Astrocyte of the spinal cord (primary cell): ENCODE measurements at regions not wholly inside any gene's neighbourhood (a gene's known extent, or its start where the extent isn't known, plus 50 kb on each side); places are given as distances from the start of the nearest gene placed in this dataset.

ENCODE experiments used
- DNase-seq: peaks from one replicate; pipeline ENCODE4 v3.0.0; 2011; ENCODE audit warnings: low read depth, low spot score
- H3K4me3 ChIP-seq: 2 replicates; pipeline ENCODE4 v1.5.1; 2011; ENCODE audit warnings: low read depth, mild to moderate bottlenecking, low read length, moderate library complexity
- CTCF ChIP-seq: IDR thresholded peaks from 2 replicates; pipeline ENCODE4 v1.5.1; 2012; ENCODE audit warnings: low read depth, mild to moderate bottlenecking, low read length, inconsistent platforms
- in situ Hi-C: cut with HindIII; loops from 2 replicates; pipeline ENCODE4 v1.10.0; 2017; ENCODE audit warnings: low sequenced_read_pairs

GRCh38 chr22:48531761-48532435, 1295.8 kb downstream of the BRD1 start:
- TF ChIP-seq CTCF = no peak
- DNase-seq = no peak
- in situ Hi-C loops = no loop called here
- H3K4me3 ChIP-seq = no peak overlapping the region

GRCh38 chr22:48531108-48531507, 1296.6 kb downstream of the BRD1 start:
- no peak for DNase-seq
- in situ Hi-C loops = no loop called here
- no peak for TF ChIP-seq CTCF
- no peak overlapping the region for H3K4me3 ChIP-seq

- no peak overlapping the region for H3K4me3 ChIP-seq
- no peak for DNase-seq
- no peak for TF ChIP-seq CTCF
- in situ Hi-C loops = no loop called here
Observed at GRCh38 chr22:48530666-48531065, 1297.0 kb downstream of the BRD1 start.

- no peak overlapping the region for H3K4me3 ChIP-seq
- DNase-seq = no peak
- no peak for TF ChIP-seq CTCF
- in situ Hi-C loops = no loop called here
Observed at GRCh38 chr22:48528221-48528915, 1299.3 kb downstream of the BRD1 start.

- no peak for DNase-seq
- no peak for TF ChIP-seq CTCF
- no peak overlapping the region for H3K4me3 ChIP-seq
- in situ Hi-C loops = no loop called here
Observed at GRCh38 chr22:48523761-48524160, 1303.9 kb downstream of the BRD1 start.

- in situ Hi-C loops = no loop called here
Observed at GRCh38 chr22:48523091-48523490, 1304.6 kb downstream of the BRD1 start.

More at GRCh38 chr22:48523091-48523490, 1304.6 kb downstream of the BRD1 start:
- H3K4me3 ChIP-seq = no peak overlapping the region
- TF ChIP-seq CTCF = no peak
- DNase-seq = no peak
